Epithelial cell of prostate (primary cell): ENCODE measurements at regions not wholly inside any gene's neighbourhood (a gene's known extent, or its start where the extent isn't known, plus 50 kb on each side); places are given as distances from the start of the nearest gene placed in this dataset.
A peak's percentile ranks its signal among the peaks of the same experiment; 100 is the strongest.

Experiments used
- DNase-seq: peaks from one replicate; pipeline ENCODE4 v3.0.0-alpha.2; 2011; ENCODE audit warnings: low read depth, low spot score
- H3K27ac ChIP-seq: fragments of 450-650 bp; 2 replicates; pipeline ENCODE4 v1.5.1; 2017; ENCODE audit warnings: mild to moderate bottlenecking

DNA sequence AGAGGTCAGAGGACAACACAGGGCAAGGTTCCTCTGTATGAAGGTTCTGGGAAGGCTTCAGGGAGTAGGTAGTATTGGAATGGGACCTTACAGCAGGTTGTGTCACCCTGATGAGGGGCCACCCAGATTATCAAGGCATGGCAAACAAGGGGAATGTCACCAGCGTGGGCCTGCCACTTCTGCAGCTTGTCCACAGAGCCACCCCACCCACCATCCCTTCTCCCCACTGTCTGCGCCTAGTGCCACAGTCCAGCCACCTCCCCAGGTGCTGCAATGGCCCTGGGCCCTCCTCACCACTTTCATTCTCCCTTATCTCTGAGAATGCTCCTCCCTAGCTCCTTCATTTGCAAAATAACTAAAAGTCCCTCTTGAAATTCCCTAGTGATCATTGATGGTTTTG is 170.3 kb downstream of the TTC32 start:
- no peak overlapping the region for H3K27ac ChIP-seq
- DNase-seq, result no peak

DNA sequence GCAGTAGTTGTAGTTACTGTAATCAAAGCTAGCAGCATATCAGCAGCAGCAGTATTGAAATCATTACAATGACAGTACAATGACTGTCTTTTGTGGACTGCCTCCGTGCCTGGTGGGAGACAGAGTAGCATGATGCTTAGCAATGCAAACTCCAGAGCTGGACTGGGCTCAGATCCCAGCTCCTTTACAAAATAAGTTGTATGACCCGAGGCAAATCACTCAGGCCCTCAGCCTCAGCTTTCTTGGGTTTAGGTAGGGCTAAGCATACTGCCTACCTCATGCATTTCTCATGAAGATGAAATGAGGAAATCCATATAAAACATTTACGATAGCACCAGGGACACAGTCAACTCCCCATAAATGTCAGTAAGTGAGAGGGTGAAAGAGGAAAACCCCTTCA is 170.7 kb downstream of the TTC32 start:
- no peak for DNase-seq

DNA sequence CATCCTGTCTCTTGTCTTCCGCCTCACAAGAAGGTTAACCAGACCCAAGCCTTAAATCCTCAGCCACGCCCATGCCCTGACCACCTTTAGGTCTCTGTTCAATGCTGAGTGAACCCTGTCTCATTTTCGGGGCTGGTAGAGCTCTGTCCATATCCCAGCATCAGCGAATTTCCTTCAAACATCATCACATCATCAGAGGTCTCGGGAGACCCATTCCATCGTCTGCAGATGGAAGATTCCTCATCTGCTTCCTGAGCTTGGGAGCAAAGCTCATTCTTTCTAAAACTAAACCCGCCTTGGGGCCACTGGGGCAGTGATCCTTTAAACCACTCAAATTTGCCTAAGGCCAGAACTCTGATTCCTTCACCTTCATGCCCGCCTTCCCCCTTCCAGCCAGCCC is 173.7 kb downstream of the TTC32 start:
- no peak overlapping the region for H3K27ac ChIP-seq
- DNase-seq, result no peak

More for the DNA sequence above, 170.7 kb downstream of the TTC32 start:
- H3K27ac ChIP-seq, result no peak overlapping the region

DNA sequence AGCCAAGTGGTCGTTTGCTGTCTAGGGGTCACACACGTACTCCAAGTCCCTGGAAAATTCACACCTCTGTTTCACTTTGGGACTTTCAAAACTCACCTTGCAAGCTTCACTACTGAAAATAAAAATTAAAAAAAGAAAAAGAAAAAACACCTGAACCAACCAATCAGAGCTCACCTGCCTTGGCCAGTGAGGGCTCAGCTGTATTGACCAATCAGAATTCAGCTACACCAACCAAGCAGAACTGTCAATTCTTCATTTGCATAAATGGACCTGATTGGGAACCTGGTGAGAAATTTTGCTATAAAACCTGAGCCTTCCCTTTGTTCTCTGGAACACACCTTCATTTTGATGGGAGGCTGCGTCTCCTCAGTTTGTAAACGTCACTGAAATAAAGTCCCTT is 176.4 kb downstream of the TTC32 start:
- DNase-seq, result no peak
- no peak overlapping the region for H3K27ac ChIP-seq

DNA sequence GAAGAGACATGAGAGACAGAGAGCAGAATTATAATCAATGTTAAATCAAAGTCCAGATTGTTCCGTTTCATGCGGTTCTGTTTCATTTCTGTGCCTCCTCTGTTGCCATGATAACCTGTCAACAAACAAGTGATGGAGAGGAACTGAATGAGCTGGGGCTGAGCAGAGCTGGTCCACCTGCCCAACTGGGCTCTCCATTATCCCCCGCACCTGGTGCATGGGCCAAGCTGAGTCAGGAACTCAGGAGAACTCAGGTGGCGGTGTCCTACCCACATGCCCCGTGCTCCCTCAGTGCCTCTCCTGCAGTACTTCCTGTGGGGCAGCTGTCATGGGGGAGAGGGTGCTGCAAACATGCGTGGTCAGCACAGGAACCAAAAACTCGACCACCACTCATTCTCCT is 178.8 kb downstream of the TTC32 start:
- H3K27ac ChIP-seq, result no peak overlapping the region
- DNase-seq, result no peak

DNA sequence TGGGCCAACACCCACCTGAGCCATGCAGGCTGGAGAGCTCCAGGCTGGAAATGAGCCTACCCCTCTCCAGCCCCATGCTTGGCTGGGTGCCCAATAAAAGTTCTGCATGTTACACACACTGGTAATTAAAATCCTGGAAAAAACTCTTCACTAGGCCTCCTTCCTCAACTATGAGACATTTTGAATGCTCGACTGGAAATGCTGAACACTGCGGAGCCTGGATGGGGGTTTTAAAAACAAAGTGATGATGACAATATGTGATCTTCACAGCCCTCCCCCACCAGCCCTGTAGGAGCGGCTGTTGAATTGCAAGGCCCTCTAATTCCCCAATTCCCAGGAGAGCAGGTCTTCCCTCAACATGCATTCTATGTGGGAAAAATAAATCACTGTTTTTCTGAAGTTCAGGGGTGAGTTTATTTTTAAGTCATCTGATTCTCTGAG is 179.2 kb downstream of the TTC32 start:
- DNase-seq, result no peak
- H3K27ac ChIP-seq, result no peak overlapping the region

DNA sequence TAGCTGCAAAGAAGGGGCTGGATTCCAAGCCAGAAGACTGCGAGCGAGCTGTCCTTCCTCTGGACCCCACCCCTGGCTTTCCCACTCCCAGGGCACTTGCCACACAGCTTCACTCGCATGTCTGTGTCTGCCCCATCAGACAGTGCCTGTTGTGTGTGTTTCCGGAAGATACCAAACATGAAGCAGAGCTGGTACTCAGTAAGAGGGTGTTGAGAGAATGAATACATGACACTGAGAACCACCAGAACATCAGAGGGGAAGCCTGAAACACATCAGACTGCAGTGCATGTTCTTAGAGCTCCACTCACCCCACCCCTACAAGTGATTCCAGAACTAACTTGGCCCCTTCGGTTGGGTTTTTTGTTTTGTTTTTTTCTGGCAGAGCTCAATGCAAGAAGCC is 181.5 kb downstream of the TTC32 start:
- DNase-seq, result no peak
- no peak overlapping the region for H3K27ac ChIP-seq

DNA sequence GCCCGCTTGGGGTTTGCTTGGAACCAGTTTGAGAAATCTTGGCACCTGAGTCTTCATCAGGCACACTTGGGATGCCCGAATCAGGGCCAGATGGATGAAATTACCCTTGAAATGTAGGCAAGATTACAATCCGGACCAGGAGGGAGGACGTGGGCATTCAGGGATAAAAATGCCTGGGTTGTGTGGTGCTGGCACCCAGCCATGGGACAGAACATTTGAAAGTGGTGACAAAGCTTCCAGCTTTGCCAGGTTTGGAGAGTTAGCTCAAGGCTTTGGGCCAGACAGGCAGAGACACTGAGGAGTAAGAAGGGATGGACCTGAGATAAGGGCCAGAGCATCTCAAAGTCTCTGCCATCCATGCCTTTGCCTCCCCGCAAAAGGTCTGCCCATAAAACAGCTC is 182.2 kb downstream of the TTC32 start:
- no peak overlapping the region for H3K27ac ChIP-seq
- no peak for DNase-seq

DNA sequence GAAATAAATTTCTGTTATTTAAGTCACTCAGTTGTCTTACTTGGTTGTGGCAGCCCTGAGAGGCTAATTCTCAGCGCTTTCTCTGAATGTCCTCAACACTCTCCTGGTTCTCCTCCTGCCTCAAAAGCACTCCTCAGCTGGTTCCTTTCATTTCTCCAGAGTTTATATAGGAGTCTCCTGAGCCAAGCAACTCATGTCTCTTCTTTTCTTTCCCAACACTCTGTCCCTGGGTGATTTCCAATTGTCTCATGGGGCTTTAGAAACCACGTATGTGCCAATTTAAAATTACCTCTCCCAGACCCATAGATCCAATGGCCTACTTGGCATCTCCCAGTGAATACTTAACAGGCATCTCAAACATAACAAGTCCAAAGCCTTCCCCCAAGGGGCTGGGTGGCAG is 184.3 kb downstream of the TTC32 start:
- H3K27ac ChIP-seq, result no peak overlapping the region
- DNase-seq, result no peak

DNA sequence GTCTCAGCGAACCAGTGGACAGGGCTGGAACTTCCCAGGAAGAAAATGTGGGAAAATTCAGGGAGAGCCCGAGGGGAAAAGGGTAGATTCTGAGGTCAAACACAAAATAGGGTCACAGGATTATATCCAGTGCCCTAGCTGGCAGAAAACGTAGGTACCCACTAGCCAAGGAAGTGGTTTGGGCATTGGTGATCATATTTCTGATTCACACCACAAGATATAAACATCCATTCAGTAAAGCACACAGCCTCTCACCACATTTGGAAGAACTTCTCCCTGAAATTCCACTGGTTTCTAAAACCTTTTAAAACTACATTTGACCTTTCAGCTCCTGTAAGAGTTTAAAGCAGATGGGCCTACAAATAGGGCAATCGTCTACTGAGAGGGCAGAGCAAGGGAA is 186.9 kb downstream of the TTC32 start:
- no peak for DNase-seq

DNA sequence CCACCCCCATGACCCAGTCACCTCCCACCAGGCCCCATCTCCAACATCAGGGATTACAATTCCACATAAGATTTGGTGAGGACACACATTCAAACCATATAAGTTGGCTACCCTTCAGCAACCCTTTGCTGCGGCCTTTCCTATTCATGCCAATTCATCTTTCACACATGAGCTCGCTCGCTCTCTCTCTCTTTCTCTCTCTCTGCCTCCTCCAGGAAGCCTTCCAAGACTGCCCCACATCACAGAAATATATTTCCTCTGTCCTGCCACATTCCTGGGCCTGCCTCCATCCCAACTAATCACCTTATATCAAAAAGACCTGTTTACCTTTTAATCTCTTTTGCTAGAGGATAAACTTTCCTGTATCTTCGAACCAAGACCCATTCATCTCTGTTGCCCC is 188.9 kb downstream of the TTC32 start:
- H3K27ac ChIP-seq, result no peak overlapping the region
- DNase-seq, result no peak

More for the DNA sequence above, 186.9 kb downstream of the TTC32 start:
- H3K27ac ChIP-seq, result no peak overlapping the region

DNA sequence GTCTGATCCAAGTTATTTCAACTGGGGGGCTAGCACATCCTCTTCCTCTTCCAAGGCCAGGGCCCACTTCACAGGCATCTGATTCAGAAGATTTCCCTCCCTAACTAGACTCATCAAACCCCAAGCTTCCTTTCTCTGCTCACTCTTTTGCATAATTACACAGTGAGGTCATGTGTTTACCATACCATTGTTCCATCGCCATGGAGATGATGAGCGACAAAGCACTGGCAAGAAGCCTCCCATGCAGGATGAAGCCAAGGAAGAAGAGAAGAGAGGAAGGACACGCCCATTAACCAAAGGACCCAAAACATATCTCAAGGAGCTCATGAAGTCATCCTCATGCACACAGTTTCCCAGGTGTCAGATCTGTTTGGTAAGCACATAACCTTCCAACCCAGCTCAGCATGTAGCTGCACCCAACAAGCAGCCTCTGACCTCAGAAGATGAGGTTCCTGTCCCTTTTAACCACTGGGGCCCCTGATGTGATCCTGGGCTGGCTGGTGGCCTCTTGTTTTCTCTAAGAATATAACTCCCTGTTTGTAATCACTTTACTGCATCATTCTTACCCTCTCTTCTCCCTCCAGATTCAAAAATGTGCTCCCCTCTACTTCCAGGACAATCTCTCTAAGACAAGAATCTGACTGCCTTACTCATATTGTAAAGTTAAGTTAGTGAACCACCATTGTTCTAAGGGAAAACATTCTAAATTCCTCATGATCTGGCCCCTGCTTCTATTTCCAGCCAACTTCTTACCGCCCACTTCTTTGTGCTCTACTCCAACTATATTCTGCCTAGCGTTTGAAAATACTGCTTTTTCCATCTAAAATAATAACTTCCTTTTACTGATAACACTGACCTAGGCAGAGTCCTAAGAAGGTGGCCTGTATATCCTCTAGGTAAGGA is 190.1 kb downstream of the TTC32 start:
- H3K27ac ChIP-seq, result peak overlapping the region; percentile 35
- DNase-seq, result peak; percentile 84

DNA sequence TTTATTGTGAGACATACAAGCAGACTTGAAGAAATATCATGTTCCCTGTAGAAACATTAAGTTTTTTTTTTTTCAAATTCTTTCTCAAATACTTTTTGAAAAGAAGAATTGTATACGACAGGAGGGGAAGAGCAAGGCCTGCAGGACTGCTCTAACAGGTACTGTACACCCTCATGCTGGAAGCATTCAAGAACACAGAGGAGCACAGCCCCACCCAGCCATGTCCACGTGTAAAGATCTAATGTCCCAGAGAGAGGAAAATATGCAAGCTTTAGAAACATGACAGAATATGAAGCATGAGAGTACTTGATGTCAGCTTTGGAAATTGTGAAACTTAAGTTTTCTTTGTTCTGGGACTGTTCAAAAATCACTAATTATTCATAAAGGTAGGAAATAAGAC is 191.6 kb downstream of the TTC32 start:
- no peak for DNase-seq
- H3K27ac ChIP-seq, result peak overlapping the region; percentile 35

DNA sequence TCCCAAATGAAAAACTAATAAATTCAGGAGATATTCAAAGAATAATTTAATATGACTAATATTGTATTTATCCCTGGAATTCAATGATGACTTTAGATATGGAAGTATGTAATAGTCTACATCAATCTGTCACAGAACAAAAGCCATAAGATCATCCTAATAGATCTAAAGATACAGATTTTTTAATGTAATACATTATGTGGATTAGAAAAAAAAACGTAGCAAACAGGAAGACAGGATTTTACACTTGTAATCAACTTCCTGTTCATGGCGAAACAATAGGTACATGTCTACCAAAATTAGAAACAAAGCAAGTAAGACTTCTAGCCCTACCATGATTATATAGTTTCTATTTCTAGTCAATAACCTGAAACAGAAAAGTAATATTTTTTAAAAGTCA is 192.2 kb downstream of the TTC32 start:
- no peak overlapping the region for H3K27ac ChIP-seq
- DNase-seq, result no peak

DNA sequence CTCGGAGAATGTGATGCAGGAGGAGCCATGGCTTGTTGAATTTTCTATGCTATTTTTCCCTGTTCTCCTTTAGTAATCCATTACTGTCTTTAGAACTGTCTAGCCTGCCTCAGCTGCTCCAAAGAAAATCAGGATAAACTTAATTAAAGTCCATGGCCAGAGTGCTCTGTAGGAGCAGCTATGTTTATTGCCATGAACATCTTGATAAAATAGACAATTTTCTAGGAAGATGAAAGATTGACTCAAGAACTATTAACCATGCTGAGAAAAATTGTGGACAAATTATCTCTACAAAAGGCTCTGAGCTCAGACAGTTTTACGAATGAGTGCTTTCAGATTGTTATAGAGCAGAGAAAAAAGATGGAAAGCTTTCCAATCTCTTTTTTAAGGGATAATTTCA is 193.0 kb downstream of the TTC32 start:
- no peak for DNase-seq
- H3K27ac ChIP-seq, result no peak overlapping the region

DNA sequence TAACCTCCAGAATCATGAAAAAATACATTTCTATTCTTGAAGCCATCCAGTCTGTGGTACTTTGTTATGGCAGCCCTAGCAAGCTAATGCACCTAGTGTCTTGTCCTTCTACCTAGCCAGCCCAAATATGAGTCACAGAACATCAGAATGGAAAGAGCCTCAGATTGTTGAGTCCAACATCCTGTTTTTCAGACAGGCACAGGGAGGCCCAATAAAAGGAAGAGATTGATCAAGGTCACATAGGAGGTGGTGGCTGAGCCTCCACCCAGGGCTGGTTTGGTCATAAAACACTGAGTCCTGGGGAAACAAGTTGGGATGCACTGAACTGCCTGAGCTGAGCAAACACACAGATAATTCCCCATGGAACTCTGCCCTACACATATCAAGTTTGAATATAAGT is 195.5 kb downstream of the TTC32 start:
- DNase-seq, result no peak
- no peak overlapping the region for H3K27ac ChIP-seq

DNA sequence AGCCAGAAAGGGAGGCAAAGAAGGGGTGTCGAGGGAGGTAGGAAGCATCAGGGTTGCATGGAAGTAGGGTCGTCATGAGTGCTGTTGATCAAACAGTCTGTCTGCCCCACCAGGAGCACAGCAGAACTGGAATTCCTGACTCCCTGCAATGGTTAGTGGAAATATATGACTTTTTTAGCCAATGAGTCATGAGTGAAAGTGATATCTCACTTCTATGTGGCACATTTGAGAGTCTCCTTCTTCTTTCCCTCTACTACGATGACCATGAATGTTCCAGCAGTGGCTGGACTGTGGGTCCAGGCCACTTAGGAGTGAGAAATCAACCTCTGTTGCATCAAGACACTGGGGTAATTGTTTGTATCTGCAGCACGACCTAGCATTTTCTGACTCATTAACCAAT is 199.5 kb downstream of the TTC32 start:
- no peak overlapping the region for H3K27ac ChIP-seq
- DNase-seq, result no peak

DNA sequence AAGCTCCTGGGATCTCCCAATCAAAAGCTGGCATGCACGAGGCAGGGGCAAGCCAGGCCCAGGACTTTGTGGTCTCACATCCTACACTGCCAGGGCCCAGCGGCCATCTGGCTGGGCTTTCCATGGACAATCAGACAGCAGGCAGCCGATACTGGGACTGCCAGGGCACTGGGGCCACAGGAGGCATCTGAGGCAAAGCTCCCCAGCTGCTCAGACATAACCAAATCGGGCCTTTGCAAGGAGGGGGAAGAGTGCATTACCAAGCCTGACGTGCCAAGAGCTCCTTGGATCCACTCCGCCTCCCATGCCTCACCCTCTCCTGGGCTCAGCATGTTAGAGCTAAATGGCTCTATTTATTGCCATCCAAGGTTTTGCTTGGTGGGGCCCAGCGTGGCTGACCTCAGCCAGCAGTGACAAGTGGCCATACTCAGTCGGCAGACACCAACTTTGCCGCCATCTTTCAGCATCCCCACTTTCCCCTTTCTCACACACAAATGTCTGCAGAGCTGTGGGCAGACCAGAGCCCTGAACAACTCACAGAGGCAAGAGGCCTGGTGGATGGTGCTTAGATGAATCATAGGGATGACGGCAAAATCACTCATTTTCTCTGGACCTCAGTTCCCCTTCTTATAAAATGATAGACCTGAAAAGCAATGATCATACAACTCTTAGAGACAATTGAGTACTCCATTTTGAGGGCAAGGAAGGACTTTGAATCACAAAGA is 200.8 kb downstream of the TTC32 start:
- H3K27ac ChIP-seq, result no peak overlapping the region
- DNase-seq, result no peak

DNA sequence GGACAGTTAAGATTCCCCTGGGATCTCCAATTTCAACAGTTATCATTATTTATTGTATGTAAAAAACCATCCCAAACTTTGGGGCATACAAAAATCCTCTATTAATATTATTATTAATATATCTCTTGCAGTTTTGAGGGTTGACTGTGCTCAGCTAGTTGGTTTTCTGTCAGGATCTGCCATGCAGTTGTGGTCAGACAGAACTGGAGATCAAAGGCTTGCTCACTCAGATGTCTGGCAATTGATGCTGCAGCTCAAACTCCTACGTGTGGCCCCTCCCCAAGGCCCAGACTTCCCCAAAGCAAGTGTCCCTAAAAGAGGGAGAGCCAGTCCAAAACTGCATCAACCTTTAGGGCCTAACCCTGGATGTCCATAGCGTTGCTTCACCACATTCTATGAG is 204.7 kb downstream of the TTC32 start:
- no peak overlapping the region for H3K27ac ChIP-seq

DNA sequence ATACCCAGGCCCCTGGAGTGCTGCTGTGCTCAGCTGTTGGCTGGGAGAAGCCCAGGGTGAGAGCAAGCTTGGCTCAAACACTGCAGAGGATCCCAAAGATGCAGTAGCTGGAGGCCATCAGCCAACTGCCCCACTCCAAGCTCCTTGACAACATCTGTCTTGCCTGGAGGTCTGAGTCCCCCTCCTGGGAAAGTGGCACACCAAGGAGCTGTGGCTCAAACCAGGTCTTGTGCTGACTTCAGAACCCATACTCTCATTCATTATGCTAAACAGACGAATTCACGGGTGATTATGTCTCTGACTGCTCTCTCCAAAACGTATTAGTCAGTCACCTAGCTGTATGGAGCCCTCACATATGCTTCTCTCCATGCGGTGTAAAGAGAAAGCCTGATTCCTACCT is 206.1 kb downstream of the TTC32 start:
- DNase-seq, result no peak

More for the DNA sequence above, 204.7 kb downstream of the TTC32 start:
- no peak for DNase-seq

DNA sequence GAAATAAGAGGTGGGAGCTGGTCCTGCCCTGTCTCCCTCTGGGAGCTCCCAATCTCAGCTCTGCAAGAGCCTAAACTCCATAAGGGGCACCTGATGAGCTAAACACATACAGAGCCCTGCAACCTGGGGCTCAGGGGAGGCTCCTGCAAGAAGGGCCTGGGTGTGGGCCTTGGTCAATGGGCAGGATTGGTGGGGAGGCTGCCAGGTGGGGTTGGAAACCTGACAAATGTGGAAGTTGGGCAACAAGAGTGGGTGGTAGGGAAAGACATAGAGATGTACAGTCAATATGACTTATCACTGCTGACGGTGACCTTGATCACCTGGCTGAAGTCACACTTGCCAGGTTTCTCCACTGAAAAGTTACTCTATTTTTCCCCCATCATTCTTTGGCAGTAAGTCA is 209.9 kb downstream of the TTC32 start:
- H3K27ac ChIP-seq, result no peak overlapping the region
- no peak for DNase-seq

More for the DNA sequence above, 206.1 kb downstream of the TTC32 start:
- no peak overlapping the region for H3K27ac ChIP-seq

DNA sequence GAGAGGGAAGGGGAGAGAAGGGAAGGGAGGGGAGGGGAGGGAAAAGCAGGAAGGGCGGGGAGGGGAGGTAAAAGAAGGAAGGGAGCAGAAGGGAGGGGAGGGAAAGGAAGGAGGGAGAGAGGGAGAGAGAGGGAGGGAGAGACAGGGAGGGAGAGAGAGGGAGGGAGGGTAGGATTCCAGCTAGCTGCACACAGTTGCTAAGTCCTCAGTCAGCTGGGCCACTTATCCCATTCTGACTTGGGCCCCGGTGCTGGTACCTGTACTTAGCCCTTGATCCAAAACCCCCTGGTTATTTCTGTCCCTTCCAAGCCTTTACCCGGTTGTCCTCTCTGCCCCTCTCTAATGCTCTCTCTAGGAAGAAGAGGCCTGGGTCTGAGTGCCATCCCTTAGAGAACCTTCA is 211.4 kb downstream of the TTC32 start:
- no peak overlapping the region for H3K27ac ChIP-seq
- DNase-seq, result no peak
